HEK293 (cell line): ENCODE measurements at regions not wholly inside any gene's neighbourhood (a gene's known extent, or its start where the extent isn't known, plus 50 kb on each side); places are given as distances from the start of the nearest gene placed in this dataset.

Source experiments
- CTCF ChIP-seq: fragments of 450-650 bp; formaldehyde crosslinking; IDR thresholded peaks from 2 replicates; pipeline ENCODE4 v1.5.1; 2016; ENCODE audit warnings: missing biosample characterization, missing genetic modification characterization
- MZF1 ChIP-seq: fragments of 450-650 bp; formaldehyde crosslinking; IDR thresholded peaks from 2 replicates; pipeline ENCODE4 v1.5.1; 2017; ENCODE audit warnings: missing biosample characterization, missing genetic modification characterization, borderline replicate concordance
- YY1 ChIP-seq: fragments of 450-650 bp; formaldehyde crosslinking; IDR thresholded peaks from 2 replicates; pipeline ENCODE4 v1.5.1; 2018; ENCODE audit warnings: missing biosample characterization, missing genetic modification characterization
- ZNF394 ChIP-seq: fragments of 450-650 bp; formaldehyde crosslinking; IDR thresholded peaks from 2 replicates; pipeline ENCODE4 v1.5.1; 2016; ENCODE audit warnings: missing biosample characterization, missing genetic modification characterization, mild to moderate bottlenecking, moderate library complexity, borderline replicate concordance
- ZSCAN18 ChIP-seq: fragments of 450-650 bp; formaldehyde crosslinking; IDR thresholded peaks from 2 replicates; pipeline ENCODE4 v1.5.1; 2016; ENCODE audit warnings: missing biosample characterization, missing genetic modification characterization

DNA sequence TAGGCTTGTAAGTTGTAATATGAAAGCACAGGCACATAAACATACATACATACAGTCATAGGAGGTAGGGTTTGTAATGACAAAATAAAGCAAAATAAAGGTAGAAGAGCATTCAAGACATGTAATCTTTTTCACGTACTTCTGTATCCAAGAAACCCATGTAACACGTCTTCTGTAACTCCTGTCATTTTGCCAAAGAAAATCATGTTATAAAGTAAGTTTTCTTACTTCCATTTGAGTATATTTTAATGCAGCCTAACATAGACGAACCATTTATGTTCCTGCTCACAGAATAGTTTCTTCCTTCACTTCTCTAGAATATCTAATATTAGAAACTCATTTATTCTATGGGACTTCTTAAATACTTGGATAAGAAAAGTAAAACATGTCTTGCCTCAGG is 1884.0 kb upstream of the CELF4 start:
- no peak for TF ChIP-seq ZSCAN18
- no peak for TF ChIP-seq YY1
- TF ChIP-seq MZF1 (tag by site-specific recombination), result no peak
- no peak for TF ChIP-seq ZNF394 (tag by site-specific recombination)
- TF ChIP-seq CTCF (tag by site-specific recombination), result no peak
